T-helper 17 cell (primary cell): ENCODE measurements at regions not wholly inside any gene's neighbourhood (a gene's known extent, or its start where the extent isn't known, plus 50 kb on each side); places are given as distances from the start of the nearest gene placed in this dataset.
"Not testable (repeated sequence)": the region's sequence is repeated elsewhere in the genome, so short reads cannot be mapped to it uniquely, and the experiment has no call there.

Experiments
- ATAC-seq: fragments of 150-1000 bp; cut with Tn5 transposase; 2 replicates; pipeline ENCODE4 v1.10.0; 2021; ENCODE audit warnings: mild to moderate bottlenecking, moderate library complexity
- DNase-seq, 3 donors: peaks; one replicate each; pipeline versions ENCODE4 v3.0.0 to v3.0.0-alpha.2; 2020 to 2021
- H3K9me3 ChIP-seq: one replicate; pipeline ENCODE4 v1.7.0; 2013; ENCODE audit warnings: low read length, mild to moderate bottlenecking; ENCODE audit not compliant: control insufficient read depth, poor library complexity, severe bottlenecking
- H3K27ac Mint-ChIP-seq: one replicate; pipeline ENCODE4 v1.8.0; 2022; ENCODE audit warnings: mild to moderate bottlenecking, moderate library complexity, mixed read lengths
- H3K27me3 Mint-ChIP-seq: one replicate; pipeline ENCODE4 v1.8.0; 2022; ENCODE audit warnings: mixed read lengths
- H3K36me3 Mint-ChIP-seq: one replicate; pipeline ENCODE4 v1.8.0; 2022; ENCODE audit warnings: low read depth, mixed read lengths
- H3K4me1 Mint-ChIP-seq: one replicate; pipeline ENCODE4 v1.8.0; 2022; ENCODE audit warnings: mild to moderate bottlenecking, mixed read lengths
- H3K4me3 Mint-ChIP-seq: one replicate; pipeline ENCODE4 v1.8.0; 2022; ENCODE audit warnings: mild to moderate bottlenecking, moderate library complexity, mixed read lengths

DNA sequence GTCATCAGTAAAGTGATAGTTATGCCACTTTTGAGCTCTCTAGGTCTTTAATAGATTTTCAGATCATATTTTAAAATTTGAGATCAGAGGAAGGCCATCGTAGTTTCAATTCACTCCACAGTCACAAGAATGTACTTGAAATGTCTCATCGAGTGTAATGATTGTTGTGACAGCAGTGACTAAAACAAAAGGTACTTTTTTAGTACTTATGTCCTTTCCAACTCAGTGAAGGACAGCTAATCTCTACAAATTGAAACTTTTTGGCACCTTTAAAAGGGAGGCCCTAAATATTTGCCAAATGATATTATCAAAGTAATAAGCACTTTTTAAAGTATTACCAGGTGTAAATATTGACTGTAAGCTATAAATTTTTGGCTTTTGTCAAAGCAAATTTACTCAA is 702.9 kb upstream of the GRM3 start:
- H3K4me3 Mint-ChIP-seq = no peak overlapping the region
- no peaks in the 10 kb centered on the region for H3K36me3 Mint-ChIP-seq
- H3K9me3 ChIP-seq = no peaks in the 10 kb centered on the region
- no peak overlapping the region for H3K27ac Mint-ChIP-seq
- ATAC-seq = no peak
- H3K27me3 Mint-ChIP-seq = no peaks in the 10 kb centered on the region
- DNase-seq = no peak
- no peaks in the 10 kb centered on the region for H3K4me1 Mint-ChIP-seq

DNA sequence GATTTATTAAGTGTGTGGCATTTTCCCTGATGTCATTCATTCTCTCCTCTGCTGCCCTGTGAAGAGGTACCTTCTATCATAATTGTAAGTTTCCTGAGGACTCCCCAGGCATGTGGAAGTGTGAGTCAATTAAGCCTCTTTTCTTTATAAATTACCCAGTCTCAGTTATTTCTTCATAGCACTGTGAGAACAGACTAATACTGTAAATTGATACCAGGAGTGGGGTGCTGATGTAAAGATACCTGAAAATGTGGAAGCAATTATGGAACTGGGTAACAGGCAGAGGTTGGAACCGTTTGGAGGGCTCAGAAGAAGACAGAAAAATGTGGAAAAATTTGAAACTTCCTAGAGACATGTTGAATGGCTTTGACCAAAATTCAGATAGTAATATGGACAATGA is 711.8 kb upstream of the GRM3 start:
- H3K36me3 Mint-ChIP-seq = no peaks in the 10 kb centered on the region
- ATAC-seq = no peak
- H3K4me1 Mint-ChIP-seq = no peaks in the 10 kb centered on the region
- no peak for DNase-seq
- no peak overlapping the region for H3K4me3 Mint-ChIP-seq
- H3K9me3 ChIP-seq = no peaks in the 10 kb centered on the region
- no peak overlapping the region for H3K27ac Mint-ChIP-seq
- no peaks in the 10 kb centered on the region for H3K27me3 Mint-ChIP-seq

DNA sequence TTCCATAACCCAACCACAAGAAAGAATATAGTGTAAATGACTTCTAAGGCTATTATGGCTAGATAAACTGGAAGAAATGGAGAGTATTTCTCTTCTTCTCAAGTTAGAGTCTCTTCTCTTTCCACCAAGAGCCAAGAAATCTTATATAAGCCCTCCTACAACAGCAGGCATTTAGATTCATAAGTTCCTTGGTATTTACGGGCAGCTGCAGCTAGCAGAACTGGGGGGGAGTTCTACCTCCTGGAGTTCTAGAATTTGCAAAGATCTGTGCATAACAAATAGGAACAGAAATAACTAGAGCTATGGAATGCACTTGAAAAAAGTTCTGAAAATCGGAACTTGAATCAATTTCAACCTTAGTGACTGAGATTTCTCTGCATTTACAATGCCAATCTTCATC is 715.2 kb upstream of the GRM3 start:
- Mint-ChIP-seq H3K27ac (no peak overlapping the region), H3K4me3 (no peak overlapping the region), H3K36me3 (no peaks in the 10 kb centered on the region), H3K4me1 (no peaks in the 10 kb centered on the region), H3K27me3 (no peaks in the 10 kb centered on the region)
- DNase-seq = no peak
- no peaks in the 10 kb centered on the region for H3K9me3 ChIP-seq
- no peak for ATAC-seq

DNA sequence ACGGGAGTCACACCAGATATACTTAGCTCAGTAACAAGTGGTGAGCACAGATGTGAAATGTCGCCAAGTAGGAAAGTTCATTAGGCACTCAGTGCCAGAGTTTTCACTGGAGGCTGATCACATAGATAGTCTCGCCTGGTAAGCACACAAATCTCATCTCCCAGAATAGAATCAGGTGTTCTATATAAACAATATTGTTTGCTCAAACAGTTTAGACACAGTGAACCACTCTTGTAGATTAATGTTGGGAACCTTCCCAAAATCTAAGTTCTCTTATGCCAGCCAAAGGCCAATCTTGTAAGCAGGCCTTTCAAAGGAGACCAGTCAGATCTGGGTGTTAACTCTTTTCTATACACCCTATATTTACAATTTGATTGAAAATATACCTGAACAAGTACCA is 716.5 kb upstream of the GRM3 start:
- no peaks in the 10 kb centered on the region for H3K9me3 ChIP-seq
- H3K27me3 Mint-ChIP-seq = no peaks in the 10 kb centered on the region
- no peaks in the 10 kb centered on the region for H3K36me3 Mint-ChIP-seq
- no peak overlapping the region for H3K4me3 Mint-ChIP-seq
- no peaks in the 10 kb centered on the region for H3K4me1 Mint-ChIP-seq
- no peak overlapping the region for H3K27ac Mint-ChIP-seq
- DNase-seq (no peak), ATAC-seq (no peak)

DNA sequence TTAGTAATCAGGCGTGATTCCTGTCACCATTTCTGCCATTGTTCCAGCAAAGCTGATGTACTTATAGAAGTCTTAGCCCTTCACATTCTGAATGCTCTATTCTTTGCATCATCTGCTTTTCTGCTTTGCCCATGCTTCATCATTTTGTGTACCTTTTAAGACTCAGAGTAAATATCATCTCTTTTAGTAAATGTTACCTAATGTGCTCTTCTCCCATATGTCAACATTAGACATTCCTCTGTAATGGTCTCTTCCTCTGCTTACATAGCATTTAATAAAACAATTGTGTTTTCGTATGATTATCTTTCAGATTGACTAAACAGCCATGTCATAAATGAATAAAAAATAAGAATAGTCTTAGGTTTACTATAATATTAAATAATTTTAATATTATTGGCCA is 719.6 kb upstream of the GRM3 start:
- Mint-ChIP-seq H3K4me3 (no peak overlapping the region), H3K36me3 (no peaks in the 10 kb centered on the region), H3K27ac (no peak overlapping the region), H3K4me1 (no peaks in the 10 kb centered on the region), H3K27me3 (no peaks in the 10 kb centered on the region)
- no peaks in the 10 kb centered on the region for H3K9me3 ChIP-seq
- DNase-seq = no peak
- no peak for ATAC-seq

DNA sequence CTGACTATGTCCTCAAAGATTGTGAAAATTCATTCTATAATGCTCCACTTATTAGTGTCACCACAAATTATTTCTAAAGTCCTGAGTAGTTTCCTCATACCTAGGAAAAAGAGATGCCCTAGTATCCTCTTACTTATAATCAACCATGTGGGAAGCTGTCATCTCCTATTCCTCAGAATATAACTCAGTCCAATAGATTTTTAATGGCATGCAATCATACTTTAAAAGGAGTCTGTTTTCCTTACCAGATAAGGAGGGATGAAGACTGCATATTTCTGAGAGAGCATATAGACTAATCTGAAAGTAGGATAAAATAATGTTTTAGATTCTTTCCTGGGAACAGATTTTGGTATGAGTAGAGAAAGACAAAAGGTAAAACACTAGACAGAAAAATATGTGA is 727.7 kb upstream of the GRM3 start:
- ATAC-seq (no peak), DNase-seq (no peak)
- H3K9me3 ChIP-seq = no peaks in the 10 kb centered on the region
- no peaks in the 10 kb centered on the region for H3K27me3 Mint-ChIP-seq
- no peak overlapping the region for H3K4me3 Mint-ChIP-seq
- H3K4me1 Mint-ChIP-seq = no peaks in the 10 kb centered on the region
- H3K36me3 Mint-ChIP-seq = no peaks in the 10 kb centered on the region
- no peak overlapping the region for H3K27ac Mint-ChIP-seq

DNA sequence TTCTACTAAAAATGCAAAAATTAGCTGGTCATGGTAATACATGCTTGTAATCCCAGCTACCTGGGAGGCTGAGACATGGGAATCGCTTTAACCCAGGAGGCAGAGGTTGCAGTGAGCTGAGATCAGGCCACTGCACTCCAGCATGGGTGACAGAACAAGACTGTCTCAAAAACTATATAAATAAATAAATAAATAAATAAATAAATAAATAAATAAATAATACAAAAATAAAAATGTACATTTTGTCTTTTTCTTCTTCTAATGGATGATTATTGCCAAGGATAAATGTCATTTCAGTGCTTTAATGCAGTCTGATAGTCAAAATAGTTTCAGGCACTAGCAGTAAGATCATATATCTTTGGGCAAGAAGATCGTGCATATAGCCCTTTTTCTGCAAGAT is 727.6 kb upstream of the SEMA3D start:
- no peaks in the 10 kb centered on the region for H3K9me3 ChIP-seq
- Mint-ChIP-seq H3K36me3 (no peaks in the 10 kb centered on the region), H3K4me1 (no peaks in the 10 kb centered on the region), H3K27me3 (no peaks in the 10 kb centered on the region), H3K4me3 (no peak overlapping the region), H3K27ac (no peak overlapping the region)
- DNase-seq (no peak), ATAC-seq (no peak)

DNA sequence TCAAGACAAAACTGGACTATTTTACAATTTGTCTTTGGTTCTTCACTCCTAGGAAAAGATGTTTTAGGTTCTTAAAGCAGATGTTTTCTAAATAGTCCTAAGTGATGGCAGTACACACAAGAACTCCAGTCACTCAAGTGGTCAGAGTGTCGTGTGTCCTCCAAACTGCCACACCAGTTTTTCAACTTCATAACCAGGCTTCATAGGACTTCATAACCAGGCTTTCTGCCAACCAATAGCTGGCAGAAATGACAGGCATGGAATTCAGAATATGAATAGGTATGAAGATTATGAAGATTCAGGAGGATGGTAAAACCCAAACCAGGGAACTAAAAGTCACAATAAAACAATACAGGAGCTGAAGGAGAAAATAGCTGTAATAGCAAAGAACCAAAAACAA is 721.2 kb upstream of the SEMA3D start:
- Mint-ChIP-seq H3K4me1 (no peaks in the 10 kb centered on the region), H3K4me3 (no peak overlapping the region), H3K36me3 (no peaks in the 10 kb centered on the region), H3K27me3 (no peaks in the 10 kb centered on the region), H3K27ac (no peak overlapping the region)
- no peak for ATAC-seq
- no peaks in the 10 kb centered on the region for H3K9me3 ChIP-seq
- DNase-seq = no peak

DNA sequence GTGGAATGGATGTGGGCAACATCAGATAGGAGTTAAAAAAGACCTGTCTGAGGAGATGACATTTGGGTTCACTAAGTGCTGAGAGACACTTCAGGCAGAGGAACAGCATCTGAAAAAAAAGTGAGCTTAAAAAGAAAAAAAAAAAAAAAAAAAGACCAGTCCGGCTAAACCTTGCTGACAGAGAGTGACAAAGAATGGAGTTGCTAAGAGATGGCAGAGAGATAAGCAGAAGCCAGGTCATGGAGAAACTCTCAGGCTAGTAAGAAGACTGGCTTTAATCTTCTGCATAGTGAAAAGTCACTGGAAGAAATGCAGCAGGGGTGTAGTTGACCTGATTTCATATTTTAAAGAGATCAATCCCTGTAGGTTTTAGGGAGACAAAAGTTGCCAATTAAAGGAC is 711.1 kb upstream of the SEMA3D start:
- H3K36me3 Mint-ChIP-seq = no peaks in the 10 kb centered on the region
- no peak for ATAC-seq

DNA sequence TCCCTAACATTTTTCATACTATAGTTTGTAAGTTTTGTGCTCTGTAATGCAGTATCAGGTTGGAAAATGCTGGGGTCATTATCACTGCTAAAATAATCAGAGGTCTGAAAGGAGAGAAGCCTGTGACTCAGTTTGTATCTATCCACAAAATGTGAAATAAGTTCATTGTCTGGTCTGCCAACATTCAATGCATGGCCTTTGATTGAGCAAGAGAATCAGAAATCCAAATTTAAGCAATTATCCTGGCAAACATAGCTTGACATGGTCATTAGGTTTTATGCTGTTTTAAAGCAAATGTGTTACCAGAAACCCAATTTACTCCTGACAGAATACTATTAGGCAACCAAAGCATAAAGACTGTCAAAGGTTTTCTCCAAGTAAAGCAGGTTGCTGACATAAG is 709.7 kb upstream of the SEMA3D start:
- ATAC-seq (no peak), DNase-seq (no peak)
- H3K27ac Mint-ChIP-seq = no peak overlapping the region
- H3K9me3 ChIP-seq = no peaks in the 10 kb centered on the region
- no peaks in the 10 kb centered on the region for H3K4me1 Mint-ChIP-seq
- no peaks in the 10 kb centered on the region for H3K27me3 Mint-ChIP-seq
- no peak overlapping the region for H3K4me3 Mint-ChIP-seq
- H3K36me3 Mint-ChIP-seq = no peaks in the 10 kb centered on the region

More for the DNA sequence above, 711.1 kb upstream of the SEMA3D start:
- H3K4me3 Mint-ChIP-seq = no peak overlapping the region
- no peaks in the 10 kb centered on the region for H3K4me1 Mint-ChIP-seq
- DNase-seq = no peak
- no peak overlapping the region for H3K27ac Mint-ChIP-seq
- H3K9me3 ChIP-seq = no peaks in the 10 kb centered on the region
- H3K27me3 Mint-ChIP-seq = no peaks in the 10 kb centered on the region

DNA sequence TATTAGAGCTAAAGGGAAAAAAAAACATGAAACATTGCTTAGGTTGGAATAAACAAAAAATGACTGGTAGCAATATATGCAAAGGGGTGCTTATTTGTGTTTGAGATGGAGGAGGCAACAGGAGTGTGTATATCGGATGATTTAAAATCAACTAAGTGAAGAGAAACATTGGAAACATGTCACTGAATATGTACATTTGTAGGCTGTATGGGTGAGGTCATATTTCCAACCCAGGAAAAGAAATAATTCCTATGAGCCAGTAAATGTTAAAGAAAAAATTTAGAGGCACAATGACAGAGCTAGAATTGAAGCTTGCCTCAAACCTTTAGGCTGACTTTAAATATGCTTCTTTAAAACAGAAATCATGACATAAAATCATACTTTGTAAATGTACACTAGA is 709.0 kb upstream of the SEMA3D start:
- Mint-ChIP-seq H3K4me3 (no peak overlapping the region), H3K27ac (no peak overlapping the region), H3K36me3 (no peaks in the 10 kb centered on the region), H3K4me1 (no peaks in the 10 kb centered on the region), H3K27me3 (no peaks in the 10 kb centered on the region)
- no peaks in the 10 kb centered on the region for H3K9me3 ChIP-seq
- no peak for DNase-seq
- ATAC-seq = no peak

DNA sequence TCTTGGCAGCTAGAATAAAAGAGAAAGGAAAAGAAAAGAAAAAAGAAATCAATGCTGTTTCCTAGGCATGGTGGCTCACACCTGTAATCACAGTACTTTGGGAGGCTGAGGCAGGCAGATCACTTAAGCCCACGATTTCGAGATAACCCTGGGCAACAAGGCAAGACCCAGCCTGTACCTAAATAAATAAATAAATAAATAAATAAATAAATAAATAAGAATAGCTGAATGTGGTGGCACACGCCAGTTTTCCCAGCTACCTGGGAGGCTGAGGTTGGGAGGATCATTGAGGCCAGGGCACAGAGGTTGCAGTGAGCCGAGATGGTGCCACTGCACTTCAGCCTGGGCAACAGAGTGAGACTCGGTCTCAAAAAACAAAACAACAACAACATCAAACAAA is 705.0 kb upstream of the SEMA3D start:
- not testable (repeated sequence) for H3K27me3 Mint-ChIP-seq, H3K27ac Mint-ChIP-seq, H3K4me1 Mint-ChIP-seq, H3K4me3 Mint-ChIP-seq, DNase-seq, H3K36me3 Mint-ChIP-seq, H3K9me3 ChIP-seq, ATAC-seq

DNA sequence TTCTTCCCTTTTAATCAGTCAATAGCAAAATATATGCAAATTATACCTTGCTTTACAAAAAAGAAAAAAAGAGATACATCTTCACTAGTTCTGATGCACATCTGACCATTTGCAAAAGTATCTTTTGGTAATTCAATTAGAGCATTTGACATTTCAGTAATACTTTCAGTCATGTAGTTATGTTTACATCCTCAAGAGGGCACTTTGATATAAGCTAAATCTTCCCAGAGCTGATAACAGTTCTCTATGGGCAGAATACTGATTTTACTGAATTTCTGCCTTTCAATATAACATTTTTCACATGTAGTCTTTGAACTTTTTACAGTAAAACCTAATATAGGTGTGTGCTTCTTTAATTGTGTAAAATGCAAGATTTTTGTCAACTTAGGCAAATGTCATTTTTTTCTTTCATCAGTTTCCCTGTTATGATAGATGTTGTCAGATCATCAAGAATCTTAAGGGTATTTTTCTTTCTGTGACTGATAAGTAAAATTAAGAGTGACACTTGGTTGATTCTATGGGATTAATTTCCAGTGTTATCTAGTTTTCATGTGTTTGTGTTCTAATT is 703.5 kb upstream of the SEMA3D start:
- no peak overlapping the region for H3K4me3 Mint-ChIP-seq
- H3K27ac Mint-ChIP-seq = no peak overlapping the region
- no peaks in the 10 kb centered on the region for H3K4me1 Mint-ChIP-seq
- no peaks in the 10 kb centered on the region for H3K9me3 ChIP-seq
- DNase-seq (no peak), ATAC-seq (no peak)
- H3K36me3 Mint-ChIP-seq = no peaks in the 10 kb centered on the region
- no peaks in the 10 kb centered on the region for H3K27me3 Mint-ChIP-seq

DNA sequence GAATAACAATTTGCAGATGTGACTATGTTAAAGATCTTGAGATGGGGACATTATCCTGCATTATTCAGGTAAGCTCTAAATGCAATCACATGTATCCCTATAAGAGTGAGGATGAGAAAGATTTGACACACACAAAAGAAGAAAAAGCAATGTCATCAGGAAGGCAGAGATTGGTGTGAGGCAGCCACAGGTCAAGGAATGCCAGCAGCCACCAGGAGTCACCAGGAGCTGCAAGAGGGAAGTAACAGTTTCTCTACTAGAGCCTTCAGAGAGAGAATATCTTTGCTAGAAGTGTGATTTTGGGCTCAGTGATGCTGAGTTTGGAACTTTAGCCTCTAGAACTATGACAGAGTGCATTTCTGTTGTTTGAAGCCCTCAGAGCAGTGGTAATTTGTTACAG is 700.3 kb upstream of the SEMA3D start:
- Mint-ChIP-seq H3K27ac (no peak overlapping the region), H3K27me3 (no peaks in the 10 kb centered on the region), H3K4me3 (no peak overlapping the region), H3K36me3 (no peaks in the 10 kb centered on the region), H3K4me1 (no peaks in the 10 kb centered on the region)
- DNase-seq = no peak
- ATAC-seq = no peak
- H3K9me3 ChIP-seq = no peaks in the 10 kb centered on the region

DNA sequence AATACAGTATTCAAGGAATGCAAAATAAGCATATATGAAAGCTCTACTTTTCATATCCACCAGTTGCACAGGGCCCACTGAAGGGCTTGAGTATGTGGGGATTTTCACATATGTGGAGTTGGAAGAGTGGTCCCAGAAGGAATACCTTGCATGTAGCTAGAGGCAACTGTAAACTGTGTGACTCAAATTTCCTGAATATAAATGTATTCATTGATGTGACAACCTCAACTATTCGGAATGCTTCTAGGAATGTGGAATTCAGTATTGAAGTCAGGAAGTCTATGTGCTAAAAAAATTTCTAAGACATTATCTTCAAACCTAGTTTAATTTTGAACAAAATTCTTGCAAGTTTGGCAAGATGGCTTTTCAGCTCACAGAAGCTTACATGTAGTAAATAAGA is 695.5 kb upstream of the SEMA3D start:
- Mint-ChIP-seq H3K36me3 (no peaks in the 10 kb centered on the region), H3K27me3 (no peaks in the 10 kb centered on the region), H3K4me3 (no peak overlapping the region), H3K27ac (no peak overlapping the region), H3K4me1 (no peaks in the 10 kb centered on the region)
- no peaks in the 10 kb centered on the region for H3K9me3 ChIP-seq
- ATAC-seq = no peak
- DNase-seq = no peak
